Gastrocnemius medialis (tissue), 4 donors: ENCODE measurements at regions not wholly inside any gene's neighbourhood (a gene's known extent, or its start where the extent isn't known, plus 50 kb on each side); places are given as distances from the start of the nearest gene placed in this dataset.
"Not testable (repeated sequence)": the region's sequence is repeated elsewhere in the genome, so short reads cannot be mapped to it uniquely, and the experiment has no call there.

Source experiments
- ATAC-seq, 2 donors: fragments of 150-250 bp; one replicate each; pipeline ENCODE4 v1.9.1; 2016
- DNase-seq, 2 donors: peaks; one replicate each; pipeline ENCODE4 v3.0.0-alpha.2; 2019
- H3K27ac ChIP-seq, 4 donors: fragments of 200-600 bp; sonication (generic); 1 replicate in 1 of 4; 2 replicates in 3 of 4; pipeline ENCODE4 v1.5.1; 2016 to 2018; ENCODE audit warnings: mild to moderate bottlenecking in 2 of 4, moderate library complexity in 1 of 4
- H3K27me3 ChIP-seq, 3 donors: fragments of 200-600 bp; sonication (generic) in 2 of 3; 1 replicate in 1 of 3; 2 replicates in 2 of 3; pipeline versions ENCODE4 v1.5.1 to v1.6.0; 2016 to 2019; ENCODE audit warnings: mild to moderate bottlenecking in 1 of 3, moderate library complexity in 1 of 3
- H3K36me3 ChIP-seq, 2 donors: fragments of 200-600 bp; sonication (generic) in 1 of 2; one replicate each; pipeline ENCODE4 v1.5.1; 2017 to 2018
- H3K4me1 ChIP-seq, 2 donors: fragments of 200-600 bp; sonication (generic) in 1 of 2; one replicate each; pipeline ENCODE4 v1.5.1; 2016 to 2017; ENCODE audit warnings: mild to moderate bottlenecking in 2 of 2
- H3K4me3 ChIP-seq, 4 donors: fragments of 200-600 bp; sonication (generic) in 3 of 4; 1 replicate in 1 of 4; 2 replicates in 3 of 4; pipeline ENCODE4 v1.5.1; 2016 to 2019; ENCODE audit warnings: mild to moderate bottlenecking in 2 of 4
- H3K9me3 ChIP-seq, 3 donors: fragments of 200-600 bp; sonication (generic) in 2 of 3; 1 replicate in 1 of 3; 2 replicates in 2 of 3; pipeline ENCODE4 v1.5.1; 2016 to 2019
- POLR2A ChIP-seq, 2 donors: fragments of 450-650 bp; IDR thresholded peaks; one replicate each; pipeline ENCODE4 v1.6.1; 2017; ENCODE audit warnings: antibody characterized with exemption in 2 of 2, mild to moderate bottlenecking in 2 of 2, moderate library complexity in 2 of 2
- in situ Hi-C, 4 donors: fragments of 200-750 bp; cut with MboI; loops; one replicate each; pipeline versions ENCODE4 v1.15.0 to v1.8.0; 2017; ENCODE audit warnings: low sequenced_read_pairs in 4 of 4
- intact Hi-C: fragments of 100-400 bp; cut with DNase I; formaldehyde crosslinking; loops from one replicate; pipeline ENCODE4 v1.15.1; 2023; ENCODE audit warnings: low total_unique reads
- TF ChIP-seq, protein P1 (sequence below), 5 experiments: fragments of 450-650 bp in 3 of 5; fragments of 200-600 bp in 2 of 5; sonication (generic) in 2 of 5; IDR thresholded peaks in 4 of 5; conservative IDR thresholded peaks in 1 of 5; 1 replicate in 4 of 5; 2 replicates in 1 of 5; pipeline ENCODE4 v1.5.1; 2016 to 2019; ENCODE audit warnings: antibody characterized with exemption in 5 of 5, mild to moderate bottlenecking in 3 of 5, moderate library complexity in 3 of 5

GRCh38 chrX:14303891-14304290, 225.4 kb upstream of the GLRA2 start:
- intact Hi-C loops: no loop called here
- DNase-seq (no peak), ATAC-seq (no peak)
- TF ChIP-seq, protein P1, sequence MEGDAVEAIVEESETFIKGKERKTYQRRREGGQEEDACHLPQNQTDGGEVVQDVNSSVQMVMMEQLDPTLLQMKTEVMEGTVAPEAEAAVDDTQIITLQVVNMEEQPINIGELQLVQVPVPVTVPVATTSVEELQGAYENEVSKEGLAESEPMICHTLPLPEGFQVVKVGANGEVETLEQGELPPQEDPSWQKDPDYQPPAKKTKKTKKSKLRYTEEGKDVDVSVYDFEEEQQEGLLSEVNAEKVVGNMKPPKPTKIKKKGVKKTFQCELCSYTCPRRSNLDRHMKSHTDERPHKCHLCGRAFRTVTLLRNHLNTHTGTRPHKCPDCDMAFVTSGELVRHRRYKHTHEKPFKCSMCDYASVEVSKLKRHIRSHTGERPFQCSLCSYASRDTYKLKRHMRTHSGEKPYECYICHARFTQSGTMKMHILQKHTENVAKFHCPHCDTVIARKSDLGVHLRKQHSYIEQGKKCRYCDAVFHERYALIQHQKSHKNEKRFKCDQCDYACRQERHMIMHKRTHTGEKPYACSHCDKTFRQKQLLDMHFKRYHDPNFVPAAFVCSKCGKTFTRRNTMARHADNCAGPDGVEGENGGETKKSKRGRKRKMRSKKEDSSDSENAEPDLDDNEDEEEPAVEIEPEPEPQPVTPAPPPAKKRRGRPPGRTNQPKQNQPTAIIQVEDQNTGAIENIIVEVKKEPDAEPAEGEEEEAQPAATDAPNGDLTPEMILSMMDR (IDR thresholded peaks at IDR 0.05 in 4 of 5, conservative IDR thresholded peaks at IDR 0.05 in 1 of 5): no peak
- no peak for TF ChIP-seq POLR2A (IDR thresholded peaks at IDR 0.05)
- Histone ChIP-seq H3K36me3 (no peaks in the 10 kb centered on the region), H3K27ac (no peak overlapping the region), H3K4me3 (no peak overlapping the region), H3K4me1 (no peaks in the 10 kb centered on the region), H3K9me3 (no peaks in the 10 kb centered on the region), H3K27me3 (no peaks in the 10 kb centered on the region)
- in situ Hi-C loops: no loop called here

- H3K27ac ChIP-seq, H3K27me3 ChIP-seq, H3K9me3 ChIP-seq, intact Hi-C loops, ATAC-seq, DNase-seq, in situ Hi-C loops, H3K4me3 ChIP-seq, H3K4me1 ChIP-seq, H3K36me3 ChIP-seq: not testable (repeated sequence)
Measured at GRCh38 chrX:14302561-14302960, 226.8 kb upstream of the GLRA2 start.

GRCh38 chrX:14300376-14300775, 229.0 kb upstream of the GLRA2 start:
- ATAC-seq (no peak), DNase-seq (no peak)
- Histone ChIP-seq H3K4me1 (no peaks in the 10 kb centered on the region), H3K36me3 (no peaks in the 10 kb centered on the region), H3K27me3 (no peaks in the 10 kb centered on the region), H3K4me3 (no peak overlapping the region), H3K27ac (no peak overlapping the region), H3K9me3 (no peaks in the 10 kb centered on the region)
- TF ChIP-seq, protein P1 (IDR thresholded peaks at IDR 0.05 in 4 of 5, conservative IDR thresholded peaks at IDR 0.05 in 1 of 5): no peak
- in situ Hi-C loops: no loop called here
- intact Hi-C loops: no loop called here

DNA sequence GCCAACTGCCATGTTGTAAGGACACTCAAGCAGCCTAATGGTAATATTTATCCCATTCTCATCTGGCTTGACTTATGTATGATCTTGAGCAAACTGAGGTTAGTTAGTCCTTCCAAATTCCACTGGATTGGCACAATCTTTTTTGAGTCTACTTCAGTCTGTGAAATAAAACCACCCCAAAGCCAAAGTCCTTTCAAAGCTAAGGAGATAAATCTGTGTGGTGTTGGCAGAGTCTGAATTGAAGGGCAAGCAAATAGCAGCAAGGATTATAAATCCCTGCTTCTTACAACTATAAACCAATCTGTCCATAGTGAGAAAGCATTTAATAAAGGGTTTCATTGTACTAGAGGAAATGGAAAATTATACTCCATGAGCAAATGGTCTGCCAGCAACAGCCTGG, 233.9 kb upstream of the GLRA2 start:
- Histone ChIP-seq H3K4me3 (no peak overlapping the region), H3K27ac (no peak overlapping the region), H3K4me1 (no peaks in the 10 kb centered on the region), H3K36me3 (no peaks in the 10 kb centered on the region), H3K9me3 (no peaks in the 10 kb centered on the region), H3K27me3 (no peaks in the 10 kb centered on the region)
- intact Hi-C loops (no loop called here), in situ Hi-C loops (no loop called here)
- DNase-seq (no peak), ATAC-seq (no peak)
- TF ChIP-seq, protein P1 (IDR thresholded peaks at IDR 0.05 in 4 of 5, conservative IDR thresholded peaks at IDR 0.05 in 1 of 5): no peak
- TF ChIP-seq POLR2A (IDR thresholded peaks at IDR 0.05): no peak

- in situ Hi-C loops: no loop called here
- ATAC-seq: no peak
- H3K27me3 ChIP-seq: no peaks in the 10 kb centered on the region
- no peaks in the 10 kb centered on the region for H3K4me1 ChIP-seq
- no peaks in the 10 kb centered on the region for H3K36me3 ChIP-seq
- intact Hi-C loops: no loop called here
- H3K27ac ChIP-seq: no peak overlapping the region
- H3K9me3 ChIP-seq: peaks cover 0 to 3% (median 0%) of the 10 kb centered on the region in 3 donors
- no peak overlapping the region for H3K4me3 ChIP-seq
- DNase-seq: no peak
- TF ChIP-seq POLR2A (IDR thresholded peaks at IDR 0.05): no peak
- TF ChIP-seq, protein P1 (IDR thresholded peaks at IDR 0.05 in 4 of 5, conservative IDR thresholded peaks at IDR 0.05 in 1 of 5): no peak
Measured at GRCh38 chrX:14291666-14292500, 237.5 kb upstream of the GLRA2 start.
